Fibroblast of the aortic adventitia (primary cell): ENCODE measurements at regions not wholly inside any gene's neighbourhood (a gene's known extent, or its start where the extent isn't known, plus 50 kb on each side); places are given as distances from the start of the nearest gene placed in this dataset.

Experiments used
- DNase-seq: peaks from one replicate; pipeline ENCODE4 v3.0.0-alpha.2; 2010; ENCODE audit warnings: low read depth
- H3K4me3 ChIP-seq: 2 replicates; pipeline ENCODE4 v1.5.1; 2011; ENCODE audit warnings: low read depth, mild to moderate bottlenecking, control low read depth, low read length, moderate library complexity
- TF ChIP-seq, protein P1 (sequence below): IDR thresholded peaks from 2 replicates; pipeline ENCODE4 v1.5.1; 2011; ENCODE audit warnings: mild to moderate bottlenecking, low read length, control low read depth, inconsistent platforms; ENCODE audit not compliant: insufficient read depth

DNA sequence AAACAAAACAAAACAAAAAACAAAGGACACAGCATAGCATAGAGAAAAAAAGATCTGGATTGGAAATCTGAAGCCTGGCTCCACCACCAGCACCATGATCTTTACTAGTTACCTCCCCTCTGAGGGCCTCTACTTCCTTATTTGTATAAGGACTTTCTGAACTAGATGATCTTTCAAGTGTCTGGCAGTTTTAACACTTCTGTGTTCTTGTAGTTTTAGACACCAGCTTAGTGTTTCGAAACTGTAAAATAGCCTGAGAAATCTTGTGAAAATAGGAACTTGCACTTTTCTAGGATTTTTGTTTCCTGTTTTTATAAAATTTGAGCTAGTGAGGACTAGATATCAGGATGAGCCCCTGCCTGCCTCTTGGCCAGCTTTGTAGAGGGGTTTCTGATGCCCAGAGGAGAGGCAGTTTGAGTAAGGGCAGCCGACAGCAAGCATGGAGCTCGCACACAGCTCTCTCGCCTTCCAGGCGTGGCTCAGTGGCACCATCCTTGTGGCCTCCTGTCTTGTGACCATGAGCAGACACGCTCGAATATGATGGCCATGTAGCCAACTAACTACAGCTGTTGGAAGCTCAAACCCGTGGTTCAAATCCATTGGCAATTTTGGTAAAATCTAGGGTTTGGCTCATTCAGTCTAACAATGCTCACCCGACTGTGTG lies 319.0 kb downstream of the KCNRG start:
- H3K4me3 ChIP-seq: no peak overlapping the region
- TF ChIP-seq, protein P1, sequence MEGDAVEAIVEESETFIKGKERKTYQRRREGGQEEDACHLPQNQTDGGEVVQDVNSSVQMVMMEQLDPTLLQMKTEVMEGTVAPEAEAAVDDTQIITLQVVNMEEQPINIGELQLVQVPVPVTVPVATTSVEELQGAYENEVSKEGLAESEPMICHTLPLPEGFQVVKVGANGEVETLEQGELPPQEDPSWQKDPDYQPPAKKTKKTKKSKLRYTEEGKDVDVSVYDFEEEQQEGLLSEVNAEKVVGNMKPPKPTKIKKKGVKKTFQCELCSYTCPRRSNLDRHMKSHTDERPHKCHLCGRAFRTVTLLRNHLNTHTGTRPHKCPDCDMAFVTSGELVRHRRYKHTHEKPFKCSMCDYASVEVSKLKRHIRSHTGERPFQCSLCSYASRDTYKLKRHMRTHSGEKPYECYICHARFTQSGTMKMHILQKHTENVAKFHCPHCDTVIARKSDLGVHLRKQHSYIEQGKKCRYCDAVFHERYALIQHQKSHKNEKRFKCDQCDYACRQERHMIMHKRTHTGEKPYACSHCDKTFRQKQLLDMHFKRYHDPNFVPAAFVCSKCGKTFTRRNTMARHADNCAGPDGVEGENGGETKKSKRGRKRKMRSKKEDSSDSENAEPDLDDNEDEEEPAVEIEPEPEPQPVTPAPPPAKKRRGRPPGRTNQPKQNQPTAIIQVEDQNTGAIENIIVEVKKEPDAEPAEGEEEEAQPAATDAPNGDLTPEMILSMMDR: no peak
- DNase-seq: no peak

DNA sequence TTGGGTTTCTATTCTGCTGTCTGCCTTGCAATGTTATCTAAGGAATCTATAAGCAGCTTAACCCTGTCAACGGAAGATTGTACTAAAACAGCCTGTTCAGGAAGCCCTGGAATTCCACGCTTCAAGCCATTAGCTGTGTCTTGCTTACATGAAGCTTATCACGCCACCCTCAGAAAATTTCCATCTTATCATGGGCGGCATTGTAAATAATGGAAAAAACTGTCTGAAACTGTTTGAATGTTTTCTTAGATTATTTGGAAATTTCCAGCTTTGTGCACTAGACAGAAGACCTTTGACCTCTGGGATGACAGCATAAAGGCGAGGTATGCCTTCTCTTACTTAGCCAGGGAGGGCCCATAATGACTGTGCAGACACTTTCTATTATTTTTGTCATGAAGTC lies 319.7 kb downstream of the KCNRG start:
- H3K4me3 ChIP-seq: no peak overlapping the region
- TF ChIP-seq, protein P1: no peak
- DNase-seq: no peak

DNA sequence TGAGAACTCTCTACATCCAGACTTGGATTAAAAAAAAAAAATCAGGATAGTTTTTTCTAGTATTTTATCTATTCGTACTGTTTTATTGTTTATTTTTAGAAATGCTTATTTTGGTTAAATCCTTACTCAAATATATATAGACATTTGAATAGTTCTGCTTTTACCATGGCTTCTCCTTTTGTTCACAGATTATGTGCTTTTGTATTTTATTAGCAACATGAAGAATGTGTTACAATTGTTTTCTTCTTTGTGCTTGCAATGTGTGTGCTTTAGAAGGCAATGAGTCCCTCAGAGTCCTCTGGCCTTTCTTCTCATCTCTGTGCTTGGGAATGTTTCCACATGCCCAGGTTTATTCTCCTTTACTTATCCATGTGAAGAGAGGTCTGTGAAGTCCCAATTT lies 324.0 kb downstream of the KCNRG start:
- no peak for DNase-seq
- no peak overlapping the region for H3K4me3 ChIP-seq

DNA sequence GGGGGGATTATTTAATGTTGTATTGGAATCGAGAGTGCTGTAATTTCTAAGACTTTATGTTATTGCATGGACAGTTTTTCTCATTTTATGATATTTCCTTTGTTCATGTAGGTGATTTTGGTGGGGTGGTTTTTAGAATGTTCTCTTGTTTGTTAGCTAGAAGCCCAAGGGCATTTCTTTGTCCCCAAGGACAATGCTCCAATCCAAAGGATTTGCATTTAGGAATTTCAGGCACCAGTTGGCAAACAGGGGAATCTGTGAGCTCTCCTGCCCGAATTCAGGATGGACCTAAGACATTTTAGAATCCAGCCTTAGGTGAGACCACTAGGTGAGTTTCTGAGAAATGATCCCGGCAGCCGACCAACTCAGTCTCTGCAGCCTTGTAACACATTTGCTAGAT lies 324.9 kb downstream of the KCNRG start:
- H3K4me3 ChIP-seq: no peak overlapping the region
- TF ChIP-seq, protein P1: no peak
- no peak for DNase-seq

More for the DNA sequence above, 324.0 kb downstream of the KCNRG start:
- TF ChIP-seq, protein P1: no peak

DNA sequence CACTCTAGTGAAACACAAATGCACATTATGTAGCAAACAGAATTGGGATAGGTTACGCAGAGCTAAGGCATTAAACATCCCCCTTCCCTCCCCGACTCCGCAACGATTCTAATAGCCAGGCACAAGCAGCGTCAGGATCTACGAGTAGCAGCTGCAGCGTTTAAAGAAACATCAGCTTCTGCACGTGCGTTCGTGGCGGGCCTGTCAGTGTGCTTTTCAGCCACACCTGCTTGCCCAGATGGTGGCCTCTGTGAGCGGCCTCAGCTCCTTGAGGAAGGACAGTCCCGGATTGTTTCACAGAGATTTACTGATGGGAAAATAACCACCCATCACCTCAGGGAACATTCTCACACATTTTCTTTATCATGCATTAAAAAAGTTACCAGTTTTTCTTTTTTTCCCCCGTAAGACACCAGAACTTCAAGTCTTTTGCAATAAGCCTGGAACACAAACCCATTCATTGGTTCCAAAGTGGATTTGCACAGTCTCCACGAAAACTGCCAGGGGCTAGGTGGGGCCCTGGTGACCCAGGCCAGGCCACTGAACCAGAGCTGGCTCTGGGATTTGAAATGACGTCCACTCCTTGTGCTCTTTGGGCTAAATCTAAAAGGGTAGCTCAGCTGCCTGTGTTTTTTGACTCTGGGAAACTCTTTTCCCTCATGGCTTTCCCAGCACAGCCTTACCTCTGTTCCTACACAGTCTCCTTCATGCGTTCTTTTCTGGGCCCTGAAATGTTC lies 325.5 kb downstream of the KCNRG start:
- no peak for DNase-seq
- no peak overlapping the region for H3K4me3 ChIP-seq

DNA sequence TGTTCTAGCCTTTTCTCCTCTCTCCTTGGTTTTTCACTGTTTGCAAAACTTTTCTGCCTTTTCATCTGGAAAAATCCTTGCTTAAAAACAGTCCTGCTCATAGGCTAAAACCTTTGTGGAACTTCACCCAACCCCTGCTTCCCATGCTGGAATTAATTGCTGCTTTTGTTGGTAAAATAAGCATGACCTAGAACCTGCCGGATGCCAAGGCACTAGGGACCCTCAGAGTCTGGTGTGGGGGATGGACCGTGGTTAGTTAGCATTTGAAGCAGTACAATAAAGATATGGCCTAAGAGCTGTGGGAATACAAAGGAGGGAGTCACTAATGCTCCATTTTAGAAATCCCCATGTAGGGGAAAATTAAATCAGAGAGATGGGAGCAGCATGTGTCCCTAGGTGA lies 326.3 kb downstream of the KCNRG start:
- TF ChIP-seq, protein P1: no peak
- no peak overlapping the region for H3K4me3 ChIP-seq
- DNase-seq: no peak

More for the DNA sequence above, 325.5 kb downstream of the KCNRG start:
- TF ChIP-seq, protein P1: no peak
